ENCODE measurements at regions not wholly inside any gene's neighbourhood (a gene's known extent, or its start where the extent isn't known, plus 50 kb on each side); places are given as distances from the start of the nearest gene placed in this dataset.

DNA sequence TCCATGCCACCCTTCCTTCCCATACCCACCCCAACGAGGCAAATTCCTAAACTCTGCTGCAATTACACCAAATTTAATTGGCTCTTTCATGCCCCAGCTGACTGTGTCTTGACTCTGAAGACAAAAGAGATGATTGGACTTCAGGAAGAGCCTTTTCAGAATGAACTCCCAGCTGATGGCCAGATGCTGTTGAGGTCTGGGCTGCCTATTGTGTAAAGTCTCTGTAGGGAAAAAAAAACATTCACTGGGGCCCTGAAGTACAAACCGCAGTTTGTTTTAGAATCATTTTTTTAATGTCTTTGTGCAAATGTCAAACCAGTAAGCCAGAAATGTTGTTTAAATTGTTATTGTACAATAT lies 174.8 kb downstream of the HHIP start:
- TF ChIP-seq, protein P1, sequence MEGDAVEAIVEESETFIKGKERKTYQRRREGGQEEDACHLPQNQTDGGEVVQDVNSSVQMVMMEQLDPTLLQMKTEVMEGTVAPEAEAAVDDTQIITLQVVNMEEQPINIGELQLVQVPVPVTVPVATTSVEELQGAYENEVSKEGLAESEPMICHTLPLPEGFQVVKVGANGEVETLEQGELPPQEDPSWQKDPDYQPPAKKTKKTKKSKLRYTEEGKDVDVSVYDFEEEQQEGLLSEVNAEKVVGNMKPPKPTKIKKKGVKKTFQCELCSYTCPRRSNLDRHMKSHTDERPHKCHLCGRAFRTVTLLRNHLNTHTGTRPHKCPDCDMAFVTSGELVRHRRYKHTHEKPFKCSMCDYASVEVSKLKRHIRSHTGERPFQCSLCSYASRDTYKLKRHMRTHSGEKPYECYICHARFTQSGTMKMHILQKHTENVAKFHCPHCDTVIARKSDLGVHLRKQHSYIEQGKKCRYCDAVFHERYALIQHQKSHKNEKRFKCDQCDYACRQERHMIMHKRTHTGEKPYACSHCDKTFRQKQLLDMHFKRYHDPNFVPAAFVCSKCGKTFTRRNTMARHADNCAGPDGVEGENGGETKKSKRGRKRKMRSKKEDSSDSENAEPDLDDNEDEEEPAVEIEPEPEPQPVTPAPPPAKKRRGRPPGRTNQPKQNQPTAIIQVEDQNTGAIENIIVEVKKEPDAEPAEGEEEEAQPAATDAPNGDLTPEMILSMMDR (conservative IDR thresholded peaks at IDR 0.05; ENCODE audit: low read depth, low read length): no peak
- no peak for TF ChIP-seq EZH2 (IDR thresholded peaks at IDR 0.05; ENCODE audit: borderline replicate concordance, low read depth, low read length, poor library complexity, severe bottlenecking)

Measured in A673 (cell line).